ENCODE measurements at regions not wholly inside any gene's neighbourhood (a gene's known extent, or its start where the extent isn't known, plus 50 kb on each side); places are given as distances from the start of the nearest gene placed in this dataset.

DNA sequence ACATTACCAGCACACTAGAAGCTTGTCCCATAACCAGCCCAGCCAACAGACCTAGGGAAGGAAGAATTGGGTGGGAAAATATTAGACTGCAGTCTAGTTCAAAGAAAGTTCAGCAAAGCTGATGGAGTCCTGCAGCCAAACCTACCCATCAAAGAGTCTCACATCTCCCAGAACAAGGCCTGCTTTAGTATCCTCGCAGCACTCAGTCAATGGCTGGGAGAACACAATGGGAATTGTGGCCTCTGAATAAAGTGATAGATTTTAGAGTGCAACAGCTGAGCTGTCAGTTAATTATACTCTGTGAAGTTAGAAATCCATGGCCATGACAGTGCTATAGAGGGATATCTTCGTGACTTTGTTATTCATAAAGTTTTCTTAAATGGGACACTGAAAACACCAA is 207.2 kb upstream of the NAALADL2 start:
- DNase-seq, result no peak

DNA sequence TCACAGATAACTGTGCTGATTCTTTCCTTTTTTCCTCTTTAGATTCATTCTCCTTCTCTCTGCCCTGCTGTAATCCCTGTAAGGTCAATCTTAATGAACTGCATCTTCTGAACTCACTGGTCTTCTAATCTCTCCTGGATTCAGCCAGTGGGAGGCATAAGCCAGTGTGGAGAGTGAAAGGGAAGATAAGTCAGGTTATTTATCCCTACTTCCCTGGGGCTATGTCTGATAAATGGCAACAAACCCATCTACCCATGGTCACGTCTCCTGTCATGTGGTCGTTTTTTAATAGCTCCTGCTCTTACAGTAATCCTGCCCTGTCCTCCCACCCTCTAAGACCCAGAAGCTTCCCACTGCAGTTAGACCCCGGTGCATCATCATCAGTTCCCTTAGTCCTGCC is 199.6 kb upstream of the NAALADL2 start:
- DNase-seq, result no peak

GRCh38 chr3:174662653-174663052 is 196.5 kb upstream of the NAALADL2 start:
- no peak for DNase-seq

- no peak for DNase-seq
Measured at GRCh38 chr3:174667386-174667785, 191.7 kb upstream of the NAALADL2 start.

- DNase-seq, result no peak
Measured at GRCh38 chr3:174675406-174675805, 183.7 kb upstream of the NAALADL2 start.

DNA sequence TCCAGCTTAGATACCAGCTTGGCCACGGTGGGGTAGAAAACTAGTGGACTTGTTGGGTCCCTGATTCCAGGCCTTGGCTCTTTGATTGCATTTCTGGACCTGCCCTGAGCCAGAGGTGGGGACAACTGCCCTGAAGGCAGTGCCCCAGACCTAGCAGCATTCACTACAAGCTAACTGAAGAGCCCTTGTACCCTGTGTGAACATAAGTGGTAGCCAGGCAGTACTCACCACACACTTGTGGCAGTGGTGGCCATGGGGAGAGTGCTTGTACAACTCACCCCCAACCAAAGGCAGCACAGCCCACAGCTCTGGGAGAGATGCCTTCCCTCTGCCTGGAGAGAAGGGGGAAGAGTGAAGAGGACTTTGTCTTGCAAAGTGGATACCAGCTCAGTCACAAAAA is 177.3 kb upstream of the NAALADL2 start:
- DNase-seq, result no peak

DNA sequence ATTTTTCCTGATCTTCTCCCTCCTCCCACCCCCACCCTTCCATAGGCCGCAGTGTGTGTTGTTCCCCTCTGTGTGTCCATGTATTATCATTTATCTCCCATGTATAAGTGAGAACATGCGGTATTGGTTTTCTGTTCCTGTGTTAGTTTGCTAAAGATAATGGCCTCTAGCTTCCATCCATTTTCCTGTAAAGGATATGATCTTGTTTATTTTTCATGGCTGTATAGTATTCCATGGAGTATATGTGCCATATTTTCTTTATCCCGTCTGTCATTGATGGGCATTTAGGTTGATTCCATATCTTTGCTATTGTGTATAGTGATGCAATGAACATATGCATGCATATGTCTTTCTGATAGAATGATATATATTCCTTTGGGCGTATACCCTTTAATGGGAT is 173.3 kb upstream of the NAALADL2 start:
- no peak for DNase-seq

DNA sequence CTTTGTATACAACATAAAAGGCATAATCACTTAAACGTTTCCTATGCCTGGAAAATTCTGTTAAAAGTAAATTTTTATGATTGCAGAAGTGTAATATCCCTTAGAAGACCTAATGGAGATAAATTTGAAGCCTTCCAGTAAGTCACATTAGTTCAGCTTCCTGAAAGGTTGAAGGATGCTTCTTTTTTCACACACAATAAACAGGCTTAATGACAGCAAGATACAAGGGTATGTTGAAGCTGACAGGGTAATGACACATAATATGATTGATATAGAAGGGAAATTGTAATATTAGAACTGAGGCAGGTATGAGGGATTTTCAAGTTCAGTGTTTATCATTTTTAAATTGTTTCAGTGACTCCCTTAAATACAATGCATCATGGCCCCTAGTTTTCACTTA is 161.8 kb upstream of the NAALADL2 start:
- no peak for DNase-seq

- no peak for DNase-seq
Measured at GRCh38 chr3:174700736-174701135, 158.4 kb upstream of the NAALADL2 start.

GRCh38 chr3:174710612-174711011 is 148.5 kb upstream of the NAALADL2 start:
- no peak for DNase-seq

GRCh38 chr3:174715386-174715785 is 143.7 kb upstream of the NAALADL2 start:
- no peak for DNase-seq

- DNase-seq, result no peak
Measured at GRCh38 chr3:174716956-174717505, 142.1 kb upstream of the NAALADL2 start.

GRCh38 chr3:174720717-174721116 is 138.4 kb upstream of the NAALADL2 start:
- DNase-seq, result no peak

DNA sequence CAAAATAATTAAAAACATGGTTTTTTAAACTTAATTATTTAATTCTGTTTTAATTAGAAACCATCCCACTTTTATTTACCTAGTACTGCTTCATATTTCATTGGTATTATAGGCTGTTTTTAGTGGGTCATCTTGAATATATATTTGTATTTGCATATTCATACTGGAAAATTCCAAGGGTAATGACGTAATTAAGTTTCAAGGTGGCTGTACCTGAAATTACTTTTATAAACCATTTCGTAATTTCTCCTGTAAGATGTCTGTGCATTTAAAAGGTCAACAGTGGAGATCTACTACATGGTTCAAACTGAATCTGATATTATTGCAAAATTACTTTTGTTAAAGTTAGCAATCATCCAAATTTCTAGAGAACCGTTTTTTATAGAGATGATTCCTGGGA is 133.8 kb upstream of the NAALADL2 start:
- DNase-seq, result no peak

GRCh38 chr3:174737966-174738365 is 121.2 kb upstream of the NAALADL2 start:
- no peak for DNase-seq

DNA sequence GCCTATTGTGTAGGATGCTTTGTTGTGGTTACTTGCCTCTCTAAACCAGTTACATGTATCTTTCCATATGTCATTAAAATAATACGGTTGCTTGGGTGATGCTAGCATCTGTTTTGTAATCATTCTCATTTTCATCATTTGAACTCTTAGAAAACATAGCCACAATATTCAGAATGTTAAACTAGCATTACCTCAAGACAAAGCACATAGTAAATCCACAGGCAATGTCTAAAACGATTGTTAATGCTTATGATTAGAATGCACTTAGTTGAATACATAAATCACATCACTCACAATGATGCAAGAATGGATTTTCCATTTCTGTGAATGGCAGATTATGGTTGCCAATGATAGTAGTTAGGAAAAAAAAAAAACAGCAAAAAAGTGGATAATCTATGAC is 110.0 kb upstream of the NAALADL2 start:
- no peak for DNase-seq

DNA sequence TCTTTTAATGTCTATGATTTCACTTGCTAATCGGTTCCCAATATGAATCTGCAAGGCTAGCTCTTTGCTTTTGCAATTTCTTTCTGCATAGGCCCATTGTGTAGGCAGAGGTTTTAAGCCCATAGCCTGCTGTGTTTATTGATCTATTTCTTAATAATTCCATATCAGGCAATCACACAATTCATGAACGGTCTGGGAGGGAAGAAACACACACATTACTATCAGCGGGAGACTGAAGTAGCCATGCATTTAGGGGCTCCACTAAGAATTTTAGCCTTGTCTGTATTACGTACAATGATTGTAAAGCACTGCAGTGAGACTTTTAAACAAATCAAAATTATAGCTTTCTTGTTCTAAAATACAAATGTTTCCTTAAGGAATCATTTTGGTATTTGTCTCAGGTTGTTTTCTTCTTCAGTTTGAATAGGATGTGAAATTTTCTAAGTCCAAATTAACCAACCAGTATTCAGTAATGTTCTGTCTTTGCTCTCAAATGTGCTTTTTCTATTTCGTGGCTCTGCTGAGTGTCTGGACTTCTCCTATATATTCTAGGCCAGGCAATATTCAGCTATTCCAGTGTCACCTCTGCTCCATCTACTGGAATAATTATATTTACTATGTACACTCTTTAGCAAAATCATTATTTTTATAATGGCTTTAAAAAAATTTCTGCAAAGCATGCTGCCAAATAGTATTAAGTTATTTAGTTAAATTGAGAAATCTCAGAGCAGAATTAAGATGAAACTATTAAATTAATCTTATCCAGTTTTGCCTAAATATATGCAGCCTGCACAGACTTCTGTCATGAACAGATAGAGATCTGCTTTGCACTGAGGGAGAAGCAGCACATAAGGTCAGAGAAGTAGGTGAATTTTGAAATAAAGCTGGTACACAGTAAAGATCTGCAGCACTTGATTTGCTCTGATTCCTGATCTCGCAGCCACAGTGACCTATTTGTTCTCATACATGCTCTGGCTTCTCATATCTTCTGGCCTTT is 103.0 kb upstream of the NAALADL2 start:
- DNase-seq, result no peak

DNA sequence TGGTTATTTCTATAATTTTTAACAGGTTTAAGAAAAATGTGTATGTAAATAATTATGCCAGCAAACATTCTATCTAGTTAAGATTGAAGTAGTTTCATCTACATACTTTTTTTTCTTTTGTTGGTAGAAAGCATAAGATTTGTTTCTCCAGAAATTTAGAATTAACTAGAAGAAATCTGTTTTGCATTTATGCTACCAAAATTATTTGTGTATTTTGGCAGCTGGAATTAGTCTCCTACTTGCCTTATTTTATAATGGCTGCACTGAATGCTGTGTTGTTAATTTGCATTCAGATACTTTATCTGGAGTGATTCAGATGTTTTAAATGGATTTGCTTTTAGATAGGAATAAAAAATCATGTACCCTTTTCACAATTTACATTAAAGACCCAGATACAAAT is 100.2 kb upstream of the NAALADL2 start:
- DNase-seq, result no peak

DNA sequence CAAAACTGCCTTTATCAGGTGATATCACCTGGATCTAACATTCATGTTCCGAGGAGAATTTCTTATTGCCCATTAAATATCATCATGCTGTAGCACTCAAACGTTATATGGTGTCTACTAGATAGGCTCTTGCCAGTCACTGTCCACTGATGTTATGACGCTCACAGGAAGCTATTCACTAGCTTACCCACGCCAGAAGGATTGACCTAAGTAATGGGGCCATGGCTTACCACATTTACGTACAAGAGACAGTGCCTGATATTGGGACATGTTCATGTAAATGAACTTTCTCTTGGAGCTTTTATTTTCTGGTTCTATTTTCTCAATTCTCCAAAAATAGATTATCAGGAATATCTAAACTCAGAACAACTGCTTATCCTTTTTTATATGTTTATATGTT is 91.7 kb upstream of the NAALADL2 start:
- no peak for DNase-seq

DNA sequence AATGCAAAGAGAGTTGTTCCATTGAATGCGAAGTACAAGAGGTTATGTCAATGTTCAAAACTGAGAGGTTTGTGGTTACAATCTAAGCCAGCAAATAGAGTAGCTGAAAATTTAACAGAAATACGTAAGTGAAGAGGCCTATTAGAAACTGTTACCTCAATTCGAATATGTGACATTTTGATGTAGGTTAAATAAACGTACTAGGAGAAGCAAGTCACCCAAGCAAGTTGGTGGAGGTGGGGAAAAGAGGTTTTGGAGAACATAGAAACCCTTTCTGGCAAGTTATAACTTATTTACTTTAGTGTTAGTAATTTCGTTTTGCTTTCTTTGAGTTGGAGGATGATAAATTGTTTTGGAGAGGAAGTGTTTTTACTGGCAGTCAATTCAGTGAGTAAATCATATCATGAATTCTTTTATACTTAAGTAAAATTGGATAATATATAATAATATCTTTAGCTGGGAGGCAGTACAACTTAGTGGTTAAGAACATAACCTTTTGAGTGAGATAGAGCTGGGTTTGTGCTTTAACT is 91.2 kb upstream of the NAALADL2 start:
- no peak for DNase-seq

- no peak for DNase-seq
Measured at GRCh38 chr3:174769171-174769570, 90.0 kb upstream of the NAALADL2 start.

- no peak for DNase-seq
Measured at GRCh38 chr3:174775603-174776002, 83.5 kb upstream of the NAALADL2 start.

GRCh38 chr3:174776123-174776522 is 83.0 kb upstream of the NAALADL2 start:
- no peak for DNase-seq
